Loucy (cell line): ENCODE measurements at regions not wholly inside any gene's neighbourhood (a gene's known extent, or its start where the extent isn't known, plus 50 kb on each side); places are given as distances from the start of the nearest gene placed in this dataset.

Source experiments
- CTCF ChIP-seq: fragments of 200-600 bp; sonication (generic); conservative IDR thresholded peaks from 2 replicates; pipeline ENCODE4 v1.5.1; 2014; ENCODE audit warnings: mild to moderate bottlenecking, antibody characterized with exemption, low read length
- EZH2phosphoT487 ChIP-seq: fragments of 200-600 bp; IDR thresholded peaks from 2 replicates; pipeline ENCODE4 v1.6.1; 2018; ENCODE audit warnings: antibody characterized with exemption, mild to moderate bottlenecking, moderate library complexity, borderline replicate concordance

- no peak for TF ChIP-seq CTCF
- no peak for TF ChIP-seq EZH2phosphoT487
Observed at GRCh38 chr6:22380236-22380635, 83.4 kb upstream of the PRL start.
